H9 (cell line): ENCODE measurements at regions not wholly inside any gene's neighbourhood (a gene's known extent, or its start where the extent isn't known, plus 50 kb on each side); places are given as distances from the start of the nearest gene placed in this dataset.

Source experiments
- DNase-seq: peaks from one replicate; pipeline ENCODE4 v3.0.0-alpha.2; 2017
- H2AFZ ChIP-seq: one replicate; pipeline ENCODE4 v1.6.1; 2013; ENCODE audit warnings: mild to moderate bottlenecking, low read length, control low read depth, moderate library complexity
- H2AK5ac ChIP-seq: 2 replicates; pipeline ENCODE4 v1.6.1; 2013; ENCODE audit warnings: low read length, control low read depth, mixed read lengths; ENCODE audit not compliant: insufficient read length
- H2BK120ac ChIP-seq: one replicate; pipeline ENCODE4 v1.6.1; 2013; ENCODE audit warnings: low read depth, mild to moderate bottlenecking, low read length, control low read depth, inconsistent platforms; ENCODE audit not compliant: poor library complexity, severe bottlenecking
- H2BK12ac ChIP-seq: 2 replicates; pipeline ENCODE4 v1.6.1; 2013; ENCODE audit warnings: low read length, control low read depth, mixed read lengths, low read depth; ENCODE audit not compliant: insufficient read length
- H2BK15ac ChIP-seq: 2 replicates; pipeline ENCODE4 v1.6.1; 2013; ENCODE audit warnings: low read depth, low read length, control low read depth
- H2BK20ac ChIP-seq: one replicate; pipeline ENCODE4 v1.6.1; 2013; ENCODE audit warnings: low read depth, mild to moderate bottlenecking, low read length, control low read depth, inconsistent platforms; ENCODE audit not compliant: poor library complexity, severe bottlenecking
- H2BK5ac ChIP-seq: 2 replicates; pipeline ENCODE4 v1.6.1; 2013; ENCODE audit warnings: low read length, control low read depth, mixed read lengths; ENCODE audit not compliant: insufficient read length
- H3K14ac ChIP-seq: 2 replicates; pipeline ENCODE4 v1.6.1; 2013; ENCODE audit warnings: low read length, control low read depth; ENCODE audit not compliant: insufficient read depth
- H3K18ac ChIP-seq: 2 replicates; pipeline ENCODE4 v1.6.1; 2013; ENCODE audit warnings: low read depth, mild to moderate bottlenecking, mixed read lengths, low read length, control low read depth; ENCODE audit not compliant: insufficient read length
- H3K23ac ChIP-seq: 2 replicates; pipeline ENCODE4 v1.6.1; 2013; ENCODE audit warnings: low read length, control low read depth, mixed read lengths, low read depth; ENCODE audit not compliant: insufficient read length
- H3K23me2 ChIP-seq: 2 replicates; pipeline ENCODE4 v1.6.1; 2013; ENCODE audit warnings: low read depth, mild to moderate bottlenecking, mixed read lengths, low read length, control low read depth; ENCODE audit not compliant: insufficient read length, poor library complexity, severe bottlenecking
- H3K27ac ChIP-seq: 2 replicates; pipeline ENCODE4 v1.5.1; 2013; ENCODE audit warnings: low read length, control low read depth, mixed read lengths, low read depth; ENCODE audit not compliant: insufficient read length
- H3K27me3 ChIP-seq: 2 replicates; pipeline ENCODE4 v1.6.1; 2013; ENCODE audit warnings: low read length, control low read depth, inconsistent platforms; ENCODE audit not compliant: insufficient read depth
- H3K4ac ChIP-seq: 2 replicates; pipeline ENCODE4 v1.6.1; 2013; ENCODE audit warnings: low read depth, mild to moderate bottlenecking, control low read depth, inconsistent platforms, low read length, moderate library complexity
- H3K4me1 ChIP-seq: 2 replicates; pipeline ENCODE4 v1.6.1; 2013; ENCODE audit warnings: low read length, control low read depth, inconsistent platforms; ENCODE audit not compliant: insufficient read depth
- H3K4me2 ChIP-seq: 2 replicates; pipeline ENCODE4 v1.6.1; 2013; ENCODE audit warnings: low read length, control low read depth, mixed read lengths; ENCODE audit not compliant: insufficient read length, insufficient read depth
- H3K56ac ChIP-seq: 2 replicates; pipeline ENCODE4 v1.6.1; 2013; ENCODE audit warnings: low read depth, mild to moderate bottlenecking, mixed read lengths, low read length, control low read depth; ENCODE audit not compliant: insufficient read length
- H3K79me1 ChIP-seq: 2 replicates; pipeline ENCODE4 v1.6.1; 2013; ENCODE audit warnings: low read depth, mild to moderate bottlenecking, moderate library complexity, low read length, control low read depth, inconsistent platforms; ENCODE audit not compliant: insufficient read depth, poor library complexity, severe bottlenecking
- H3K79me2 ChIP-seq: 2 replicates; pipeline ENCODE4 v1.6.1; 2013; ENCODE audit warnings: low read length, control low read depth, inconsistent platforms; ENCODE audit not compliant: insufficient read depth
- H3K9ac ChIP-seq: 2 replicates; pipeline ENCODE4 v1.6.1; 2013; ENCODE audit warnings: low read length, control low read depth, mixed read lengths; ENCODE audit not compliant: insufficient read length; ENCODE audit errors: extremely low read depth
- H3K9me3 ChIP-seq: one replicate; pipeline ENCODE4 v1.6.1; 2013; ENCODE audit warnings: low read depth, low read length, inconsistent platforms; ENCODE audit not compliant: control insufficient read depth
- H3T11ph ChIP-seq: one replicate; pipeline ENCODE4 v1.6.1; 2013; ENCODE audit warnings: mild to moderate bottlenecking, low read length, control low read depth, inconsistent platforms
- H4K20me1 ChIP-seq: one replicate; pipeline ENCODE4 v1.6.1; 2013; ENCODE audit not compliant: control insufficient read depth, insufficient read length, insufficient read depth
- H4K5ac ChIP-seq: 2 replicates; pipeline ENCODE4 v1.6.1; 2013; ENCODE audit warnings: low read depth, mild to moderate bottlenecking, mixed read lengths, low read length, control low read depth; ENCODE audit not compliant: insufficient read length
- H4K8ac ChIP-seq: replicated peaks from 2 replicates; pipeline ENCODE4 v1.6.1; 2013; ENCODE audit warnings: low read length, control low read depth, mixed read lengths, low read depth; ENCODE audit not compliant: insufficient read length
- H4K91ac ChIP-seq: 2 replicates; pipeline ENCODE4 v1.6.1; 2013; ENCODE audit warnings: low read depth, mild to moderate bottlenecking, moderate library complexity, mixed read lengths, low read length, control low read depth; ENCODE audit not compliant: insufficient read length
- H3K27ac Mint-ChIP-seq, 3 experiments: 2 replicates in 2 of 3; 3 replicates in 1 of 3; pipeline ENCODE4 v1.8.0; 2020 to 2021; ENCODE audit warnings: mixed read lengths in 3 of 3, mild to moderate bottlenecking in 1 of 3, moderate library complexity in 1 of 3
- H3K27me3 Mint-ChIP-seq: 2 replicates; pipeline ENCODE4 v1.8.0; 2021; ENCODE audit warnings: low read depth, mild to moderate bottlenecking, moderate library complexity, mixed read lengths
- H3K36me3 Mint-ChIP-seq, 3 experiments: 2 replicates in 2 of 3; 3 replicates in 1 of 3; pipeline ENCODE4 v1.8.0; 2020 to 2021; ENCODE audit warnings: low read depth in 3 of 3, mixed read lengths in 3 of 3; ENCODE audit not compliant: insufficient read depth in 1 of 3
- H3K4me1 Mint-ChIP-seq, 2 experiments: 2 replicates each; pipeline ENCODE4 v1.8.0; 2020; ENCODE audit warnings: mixed read lengths in 2 of 2
- H3K4me3 Mint-ChIP-seq, 2 experiments: 2 replicates in 1 of 2; 3 replicates in 1 of 2; pipeline ENCODE4 v1.8.0; 2020 to 2021; ENCODE audit warnings: mild to moderate bottlenecking in 2 of 2, mixed read lengths in 2 of 2, moderate library complexity in 1 of 2
- H3K9me3 Mint-ChIP-seq, 2 experiments: 2 replicates in 1 of 2; 3 replicates in 1 of 2; pipeline ENCODE4 v1.8.0; 2020; ENCODE audit warnings: mild to moderate bottlenecking in 2 of 2, mixed read lengths in 2 of 2, moderate library complexity in 1 of 2
- WGBS: extraction: QIAGEN DNeasy Blood & Tissue Kit; methylation state at CpG from one replicate; pipeline ENCODE4 v1.1.7; 2013; ENCODE audit warnings: missing lambda C conversion rate, low lambda C conversion rate, mixed read lengths; ENCODE audit not compliant: insufficient read length; ENCODE audit errors: extremely low coverage; 5-methylcytosine and 5-hydroxymethylcytosine counted together
- TF ChIP-seq, protein P1 (sequence below): fragments of 200-600 bp; sonication (generic); conservative IDR thresholded peaks from 3 replicates; pipeline ENCODE4 v1.8.0; 2021; ENCODE audit warnings: antibody characterized with exemption, mild to moderate bottlenecking

DNA sequence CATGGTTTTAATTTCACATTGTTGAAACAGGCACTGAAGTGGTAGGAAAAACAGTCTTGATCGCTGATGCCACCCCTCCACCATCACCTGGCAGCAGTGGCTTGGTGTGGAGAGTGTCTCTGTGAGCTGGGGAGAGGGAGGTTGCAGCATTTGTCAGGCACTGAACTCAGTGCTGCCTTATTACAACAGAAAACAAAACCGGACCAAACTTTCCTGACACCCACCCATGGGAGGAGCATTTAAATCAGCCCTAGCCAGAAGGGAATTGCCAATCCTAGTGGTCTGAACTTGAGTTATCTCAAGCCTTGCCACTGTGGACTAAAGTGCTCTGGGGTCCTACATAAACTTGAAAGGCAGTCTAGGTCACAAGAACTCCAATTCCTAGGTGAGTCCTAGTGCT, 103.0 kb upstream of the LGALSL start:
- H3K27ac ChIP-seq: no peak overlapping the region
- H2BK120ac ChIP-seq: no peak overlapping the region
- no peak overlapping the region for H2AFZ ChIP-seq
- no peak overlapping the region for H3K56ac ChIP-seq
- H3K27ac Mint-ChIP-seq: peak overlapping the region in 1 of 3 experiments; percentile 56; a peak in 1 of 7 replicates
- H2BK5ac ChIP-seq: no peak overlapping the region
- no peak overlapping the region for H3K14ac ChIP-seq
- H3K36me3 Mint-ChIP-seq: no peaks in the 10 kb centered on the region
- H3K23me2 ChIP-seq: no peaks in the 10 kb centered on the region
- TF ChIP-seq, protein P1, sequence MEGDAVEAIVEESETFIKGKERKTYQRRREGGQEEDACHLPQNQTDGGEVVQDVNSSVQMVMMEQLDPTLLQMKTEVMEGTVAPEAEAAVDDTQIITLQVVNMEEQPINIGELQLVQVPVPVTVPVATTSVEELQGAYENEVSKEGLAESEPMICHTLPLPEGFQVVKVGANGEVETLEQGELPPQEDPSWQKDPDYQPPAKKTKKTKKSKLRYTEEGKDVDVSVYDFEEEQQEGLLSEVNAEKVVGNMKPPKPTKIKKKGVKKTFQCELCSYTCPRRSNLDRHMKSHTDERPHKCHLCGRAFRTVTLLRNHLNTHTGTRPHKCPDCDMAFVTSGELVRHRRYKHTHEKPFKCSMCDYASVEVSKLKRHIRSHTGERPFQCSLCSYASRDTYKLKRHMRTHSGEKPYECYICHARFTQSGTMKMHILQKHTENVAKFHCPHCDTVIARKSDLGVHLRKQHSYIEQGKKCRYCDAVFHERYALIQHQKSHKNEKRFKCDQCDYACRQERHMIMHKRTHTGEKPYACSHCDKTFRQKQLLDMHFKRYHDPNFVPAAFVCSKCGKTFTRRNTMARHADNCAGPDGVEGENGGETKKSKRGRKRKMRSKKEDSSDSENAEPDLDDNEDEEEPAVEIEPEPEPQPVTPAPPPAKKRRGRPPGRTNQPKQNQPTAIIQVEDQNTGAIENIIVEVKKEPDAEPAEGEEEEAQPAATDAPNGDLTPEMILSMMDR: no peak
- H4K5ac ChIP-seq: no peak overlapping the region
- H2AK5ac ChIP-seq: no peak overlapping the region
- no peak overlapping the region for H2BK15ac ChIP-seq
- no peaks in the 10 kb centered on the region for H3K9me3 ChIP-seq
- peaks cover 7% of the 10 kb centered on the region in 2 experiments for H3K4me1 Mint-ChIP-seq
- H2BK20ac ChIP-seq: no peak overlapping the region
- H4K20me1 ChIP-seq: no peaks in the 10 kb centered on the region
- H4K91ac ChIP-seq: no peak overlapping the region
- H3K4ac ChIP-seq: no peak overlapping the region
- H3K9ac ChIP-seq: no peak overlapping the region
- no peak overlapping the region for H2BK12ac ChIP-seq
- peaks cover 5% of the 10 kb centered on the region for H3K27me3 Mint-ChIP-seq
- no peak overlapping the region for H3K4me2 ChIP-seq
- no peaks in the 10 kb centered on the region for H3K9me3 Mint-ChIP-seq
- no CpG with 5 or more reads among the region's 2 CpGs for WGBS
- H3K27me3 ChIP-seq: no peaks in the 10 kb centered on the region
- H3K23ac ChIP-seq: no peak overlapping the region
- DNase-seq: no peak
- no peaks in the 10 kb centered on the region for H3K4me1 ChIP-seq
- no peak overlapping the region for H3K18ac ChIP-seq
- no peak overlapping the region for H3K4me3 Mint-ChIP-seq
- no peaks in the 10 kb centered on the region for H3K79me1 ChIP-seq
- H3T11ph ChIP-seq: no peak overlapping the region
- H3K79me2 ChIP-seq: no peaks in the 10 kb centered on the region
- no peak overlapping the region for H4K8ac ChIP-seq
